SK-N-SH treated with all-trans-retinoic acid at 6 μM for 48 hours (cell line): ENCODE measurements at regions not wholly inside any gene's neighbourhood (a gene's known extent, or its start where the extent isn't known, plus 50 kb on each side); places are given as distances from the start of the nearest gene placed in this dataset.

Source experiments
- ATAC-seq: fragments of 200-7000 bp; cut with Tn5 transposase; 3 replicates; pipeline ENCODE4 v1.9.1; 2020; ENCODE audit warnings: mild to moderate bottlenecking, moderate library complexity
- ARNTL ChIP-seq: fragments of 450-650 bp; formaldehyde crosslinking; IDR thresholded peaks from 2 replicates; pipeline ENCODE4 v1.5.0; 2020; ENCODE audit warnings: low read depth, mild to moderate bottlenecking, moderate library complexity, borderline replicate concordance
- BACH2 ChIP-seq: fragments of 250-450 bp; sonication (Bioruptor Pico); IDR thresholded peaks from 2 replicates; pipeline ENCODE4 v1.9.0; 2021; ENCODE audit warnings: mild to moderate bottlenecking, borderline replicate concordance
- CREB5 ChIP-seq: fragments of 250-450 bp; sonication (Bioruptor Pico); IDR thresholded peaks from 2 replicates; pipeline ENCODE4 v1.5.1; 2020; ENCODE audit warnings: low read depth, mild to moderate bottlenecking, moderate library complexity
- CSDC2 ChIP-seq: fragments of 250-450 bp; sonication (Bioruptor Pico); IDR thresholded peaks from 2 replicates; pipeline ENCODE4 v1.5.0; 2020; ENCODE audit warnings: mild to moderate bottlenecking, moderate library complexity
- CSRNP3 ChIP-seq: fragments of 250-450 bp; sonication (Bioruptor Pico); IDR thresholded peaks from 2 replicates; pipeline ENCODE4 v1.5.1; 2021; ENCODE audit warnings: mild to moderate bottlenecking, moderate library complexity
- ESRRG ChIP-seq: fragments of 250-450 bp; sonication (Bioruptor Pico); IDR thresholded peaks from 2 replicates; pipeline ENCODE4 v1.6.1; 2021; ENCODE audit warnings: mild to moderate bottlenecking
- GLIS3 ChIP-seq: fragments of 250-450 bp; sonication (Bioruptor Pico); IDR thresholded peaks from 2 replicates; pipeline ENCODE4 v1.5.0; 2020; ENCODE audit warnings: mild to moderate bottlenecking, moderate library complexity
- ISL1 ChIP-seq: fragments of 250-450 bp; sonication (Bioruptor Pico); IDR thresholded peaks from 2 replicates; pipeline ENCODE4 v2.1.2; 2022; ENCODE audit warnings: mild to moderate bottlenecking, moderate library complexity
- OSR1 ChIP-seq: fragments of 250-450 bp; sonication (Bioruptor Pico); IDR thresholded peaks from 2 replicates; pipeline ENCODE4 v1.8.0; 2022; ENCODE audit warnings: moderate library complexity, mild to moderate bottlenecking, inconsistent platforms
- POU6F1 ChIP-seq: fragments of 250-450 bp; sonication (Bioruptor Pico); IDR thresholded peaks from 2 replicates; pipeline ENCODE4 v1.8.0; 2021; ENCODE audit warnings: low read depth, mild to moderate bottlenecking, moderate library complexity, borderline replicate concordance
- PPARA ChIP-seq: fragments of 250-450 bp; sonication (Bioruptor Pico); IDR thresholded peaks from 2 replicates; pipeline ENCODE4 v1.5.0; 2020; ENCODE audit warnings: mild to moderate bottlenecking, borderline replicate concordance
- RARB ChIP-seq: fragments of 250-450 bp; sonication (Bioruptor Pico); IDR thresholded peaks from 2 replicates; pipeline ENCODE4 v1.8.0; 2021; ENCODE audit warnings: mild to moderate bottlenecking, moderate library complexity
- TCF4 ChIP-seq: fragments of 250-450 bp; sonication (Bioruptor Pico); IDR thresholded peaks from 2 replicates; pipeline ENCODE4 v1.8.0; 2021; ENCODE audit warnings: mild to moderate bottlenecking, moderate library complexity, borderline replicate concordance
- TOX ChIP-seq: fragments of 250-450 bp; sonication (Bioruptor Pico); IDR thresholded peaks from 2 replicates; pipeline ENCODE4 v1.8.0; 2021; ENCODE audit warnings: mild to moderate bottlenecking, moderate library complexity, borderline replicate concordance
- TSHZ2 ChIP-seq: fragments of 250-450 bp; sonication (Bioruptor Pico); IDR thresholded peaks from 2 replicates; pipeline ENCODE4 v1.5.0; 2020; ENCODE audit warnings: mild to moderate bottlenecking, moderate library complexity
- ZC3H10 ChIP-seq: fragments of 250-450 bp; sonication (Bioruptor Pico); IDR thresholded peaks from 2 replicates; pipeline ENCODE4 v1.5.1; 2021; ENCODE audit warnings: mild to moderate bottlenecking, moderate library complexity
- ZFP3 ChIP-seq: fragments of 250-450 bp; sonication (Bioruptor Pico); IDR thresholded peaks from 2 replicates; pipeline ENCODE4 v1.5.0; 2020; ENCODE audit warnings: mild to moderate bottlenecking, moderate library complexity
- ZFP30 ChIP-seq: fragments of 450-650 bp; formaldehyde crosslinking; IDR thresholded peaks from 2 replicates; pipeline ENCODE4 v1.5.0; 2022; ENCODE audit warnings: mild to moderate bottlenecking, moderate library complexity
- ZNF70 ChIP-seq: fragments of 450-650 bp; formaldehyde crosslinking; IDR thresholded peaks from 2 replicates; pipeline ENCODE4 v1.5.0; 2020; ENCODE audit warnings: mild to moderate bottlenecking, moderate library complexity
- TF ChIP-seq, protein P1 (sequence below): fragments of 250-450 bp; sonication (Bioruptor Pico); IDR thresholded peaks from 2 replicates; pipeline ENCODE4 v1.8.0; 2020; ENCODE audit warnings: mild to moderate bottlenecking, moderate library complexity, borderline replicate concordance

DNA sequence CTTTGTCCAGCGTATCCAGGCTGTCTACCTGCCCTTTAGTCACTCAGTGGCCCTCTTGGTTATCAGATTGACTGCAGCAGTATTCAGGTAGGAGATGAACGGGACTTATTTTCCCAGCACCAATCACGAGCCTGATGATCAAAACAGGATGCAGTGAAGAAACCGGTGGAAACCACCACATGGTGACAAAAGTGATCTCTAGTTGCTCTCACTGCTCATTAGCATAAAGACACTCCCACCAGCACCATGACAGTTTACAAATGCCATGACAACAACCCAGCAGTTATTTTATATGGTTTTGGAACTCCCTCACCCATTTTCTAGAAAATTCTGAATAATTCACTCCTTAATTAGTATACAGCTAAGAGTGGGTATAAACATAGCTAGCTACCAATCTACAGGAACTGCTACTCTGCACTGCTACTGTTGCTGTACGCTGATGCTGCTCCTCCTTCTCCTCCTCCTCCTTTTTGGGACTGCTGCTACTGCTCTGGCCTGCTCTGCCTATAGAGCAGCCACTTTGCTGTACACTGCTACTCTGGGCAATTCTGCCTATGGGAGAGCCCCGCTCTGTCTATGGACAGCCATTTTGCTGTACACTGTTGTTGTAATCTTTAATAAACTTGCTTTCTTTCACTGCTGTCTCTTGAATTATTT is 142.5 kb upstream of the SSTR1 start:
- ATAC-seq: no peak

GRCh38 chr14:38070061-38070588 is 137.6 kb upstream of the SSTR1 start:
- ATAC-seq: no peak
- TF ChIP-seq ZFP3: no peak
- no peak for TF ChIP-seq CREB5 (CRISPR knock-in tag)
- TF ChIP-seq, all 23 proteins: peak for 0

More for the DNA sequence above, 142.5 kb upstream of the SSTR1 start:
- no peak for TF ChIP-seq GLIS3
- no peak for TF ChIP-seq TOX (CRISPR knock-in tag)
- no peak for TF ChIP-seq RARB
- TF ChIP-seq POU6F1: no peak
- TF ChIP-seq CSDC2 (CRISPR knock-in tag): no peak
- no peak for TF ChIP-seq BACH2 (CRISPR knock-in tag)
- no peak for TF ChIP-seq CSRNP3 (CRISPR knock-in tag)
- no peak for TF ChIP-seq ZNF70 (CRISPR knock-in tag)
- TF ChIP-seq ARNTL (CRISPR knock-in tag): no peak
- TF ChIP-seq ZFP30 (CRISPR knock-in tag): no peak
- TF ChIP-seq ZC3H10 (CRISPR knock-in tag): no peak
- no peak for TF ChIP-seq ZFP3
- no peak for TF ChIP-seq PPARA
- TF ChIP-seq OSR1 (CRISPR knock-in tag): no peak
- no peak for TF ChIP-seq TCF4 (CRISPR knock-in tag)
- TF ChIP-seq ISL1 (CRISPR knock-in tag): no peak
- TF ChIP-seq, protein P1, sequence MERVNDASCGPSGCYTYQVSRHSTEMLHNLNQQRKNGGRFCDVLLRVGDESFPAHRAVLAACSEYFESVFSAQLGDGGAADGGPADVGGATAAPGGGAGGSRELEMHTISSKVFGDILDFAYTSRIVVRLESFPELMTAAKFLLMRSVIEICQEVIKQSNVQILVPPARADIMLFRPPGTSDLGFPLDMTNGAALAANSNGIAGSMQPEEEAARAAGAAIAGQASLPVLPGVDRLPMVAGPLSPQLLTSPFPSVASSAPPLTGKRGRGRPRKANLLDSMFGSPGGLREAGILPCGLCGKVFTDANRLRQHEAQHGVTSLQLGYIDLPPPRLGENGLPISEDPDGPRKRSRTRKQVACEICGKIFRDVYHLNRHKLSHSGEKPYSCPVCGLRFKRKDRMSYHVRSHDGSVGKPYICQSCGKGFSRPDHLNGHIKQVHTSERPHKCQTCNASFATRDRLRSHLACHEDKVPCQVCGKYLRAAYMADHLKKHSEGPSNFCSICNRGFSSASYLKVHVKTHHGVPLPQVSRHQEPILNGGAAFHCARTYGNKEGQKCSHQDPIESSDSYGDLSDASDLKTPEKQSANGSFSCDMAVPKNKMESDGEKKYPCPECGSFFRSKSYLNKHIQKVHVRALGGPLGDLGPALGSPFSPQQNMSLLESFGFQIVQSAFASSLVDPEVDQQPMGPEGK (CRISPR knock-in tag): no peak
- no peak for TF ChIP-seq CREB5 (CRISPR knock-in tag)
- no peak for TF ChIP-seq ESRRG

DNA sequence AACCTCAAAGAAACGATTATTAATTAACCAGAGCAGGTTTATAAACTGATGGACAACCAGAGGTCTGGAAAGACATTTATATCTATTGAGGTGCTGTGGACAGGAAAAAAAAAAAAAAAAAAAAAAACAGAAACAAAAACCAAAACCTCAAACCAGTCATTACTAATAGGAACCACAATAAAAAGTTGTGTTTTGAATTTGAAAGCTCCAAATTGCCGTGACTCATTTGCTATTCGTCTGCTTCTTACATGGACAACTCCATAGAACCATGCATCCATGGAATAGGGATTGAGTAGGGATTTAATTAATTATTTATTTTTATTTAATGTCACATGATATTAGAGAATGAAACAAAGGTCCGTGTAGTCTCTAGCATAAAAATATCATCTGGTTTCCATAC is 134.1 kb upstream of the SSTR1 start:
- TF ChIP-seq BACH2 (CRISPR knock-in tag) (no peak), PPARA (no peak), CREB5 (CRISPR knock-in tag) (no peak)
- ATAC-seq: no peak

DNA sequence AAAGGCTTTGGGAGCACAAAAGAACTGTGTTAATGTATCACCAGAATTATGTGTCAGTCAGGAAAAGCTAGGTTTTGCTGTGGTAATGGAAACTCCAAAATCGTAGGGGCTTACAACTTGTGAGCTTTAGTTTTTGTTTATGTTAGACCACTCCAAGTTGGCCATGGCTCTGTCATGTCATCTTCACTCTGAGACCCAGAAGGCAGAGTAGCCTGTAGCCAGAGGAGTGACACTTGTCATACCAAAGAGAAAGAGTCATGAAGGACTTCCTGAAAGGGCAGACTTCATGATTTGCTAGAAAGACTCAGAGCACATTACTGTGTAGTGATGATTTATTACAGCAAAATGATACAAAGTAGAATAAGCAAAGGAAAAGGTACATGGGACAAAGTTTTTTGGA is 133.6 kb upstream of the SSTR1 start:
- no peak for ATAC-seq
- TF ChIP-seq TOX (CRISPR knock-in tag) (no peak), ZFP3 (no peak), TSHZ2 (CRISPR knock-in tag) (no peak), RARB (no peak), TCF4 (CRISPR knock-in tag) (no peak), ESRRG (no peak), POU6F1 (no peak), CREB5 (CRISPR knock-in tag) (no peak)
